ENCODE measurements at regions not wholly inside any gene's neighbourhood (a gene's known extent, or its start where the extent isn't known, plus 50 kb on each side); places are given as distances from the start of the nearest gene placed in this dataset.

DNA sequence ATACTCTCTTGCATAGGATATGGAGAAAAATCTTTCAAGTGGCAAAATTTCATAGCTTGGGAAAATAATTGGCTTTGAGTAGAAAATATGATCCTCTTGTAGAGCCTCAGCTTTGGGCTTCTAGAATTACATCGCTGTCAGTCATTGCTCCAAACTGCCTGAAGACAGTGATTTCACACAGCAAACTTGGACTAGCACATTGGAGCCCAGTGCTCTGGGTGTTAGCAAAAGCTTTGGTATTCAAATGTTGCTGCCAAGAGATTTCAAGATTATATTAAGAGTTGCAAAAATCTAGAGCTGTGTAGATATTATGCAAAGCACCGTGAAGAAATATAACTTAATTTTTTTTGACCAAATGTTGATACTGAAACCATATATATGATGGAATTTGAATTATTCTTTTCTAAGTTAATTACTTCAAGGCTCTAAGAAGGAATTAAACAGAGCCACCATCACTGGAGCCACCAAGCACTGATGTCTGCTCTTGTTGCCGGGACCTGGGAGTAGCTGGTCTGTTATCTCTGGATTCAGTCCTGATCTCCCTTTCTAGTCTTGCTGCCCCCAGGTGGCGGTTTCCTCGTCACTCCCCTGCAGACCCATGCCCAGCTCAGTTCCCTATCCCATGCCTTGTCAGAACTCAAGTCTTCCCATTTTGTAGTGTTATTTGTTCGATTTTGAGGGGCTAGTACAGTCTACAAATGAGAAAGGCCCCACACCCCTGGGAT, 260.7 kb upstream of the SFRP2 start:
- no peaks in the 10 kb centered on the region for H3K4me1 ChIP-seq (ENCODE audit: control insufficient read depth, insufficient read depth, low read length)
- H3K9ac ChIP-seq (ENCODE audit: low read depth, low read length): no peak overlapping the region
- peaks cover 9% of the 10 kb centered on the region for H3K9me3 ChIP-seq (ENCODE audit: control insufficient read depth, insufficient read depth, low read length)
- H3K27me3 ChIP-seq (ENCODE audit: control insufficient read depth, insufficient read depth, low read length): no peaks in the 10 kb centered on the region
- no peaks in the 10 kb centered on the region for H3K36me3 ChIP-seq (ENCODE audit: control insufficient read depth, insufficient read depth, low read length)
- no peak overlapping the region for H3K27ac ChIP-seq (ENCODE audit: low read depth, low read length)
- no peak overlapping the region for H3K4me3 ChIP-seq (ENCODE audit: low read depth, low read length)

DNA sequence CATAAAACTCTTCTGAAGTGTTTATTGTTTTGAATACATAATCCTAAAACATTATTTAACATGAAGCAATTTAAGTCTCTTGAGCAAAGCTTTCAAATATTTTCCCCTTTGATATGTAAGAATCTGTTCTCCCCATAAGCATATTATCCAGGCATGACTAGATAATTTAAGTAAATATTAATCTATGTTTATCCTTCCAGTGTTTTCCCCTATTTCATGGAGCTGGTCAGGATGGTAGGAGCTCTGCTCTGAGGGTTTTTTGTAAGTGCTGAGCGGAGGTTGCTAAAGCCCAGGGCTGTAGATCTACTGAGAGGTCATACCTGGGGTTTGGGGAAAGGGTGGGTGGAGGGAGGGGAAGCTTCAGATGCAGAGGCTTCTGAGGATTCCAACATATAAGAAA, 258.9 kb upstream of the SFRP2 start:
- Histone ChIP-seq H3K9me3 (ENCODE audit: control insufficient read depth, insufficient read depth, low read length) (no peaks in the 10 kb centered on the region), H3K27me3 (ENCODE audit: control insufficient read depth, insufficient read depth, low read length) (no peaks in the 10 kb centered on the region), H3K36me3 (ENCODE audit: control insufficient read depth, insufficient read depth, low read length) (no peaks in the 10 kb centered on the region), H3K9ac (ENCODE audit: low read depth, low read length) (no peak overlapping the region), H3K27ac (ENCODE audit: low read depth, low read length) (no peak overlapping the region), H3K4me3 (ENCODE audit: low read depth, low read length) (no peak overlapping the region), H3K4me1 (ENCODE audit: control insufficient read depth, insufficient read depth, low read length) (no peaks in the 10 kb centered on the region)

DNA sequence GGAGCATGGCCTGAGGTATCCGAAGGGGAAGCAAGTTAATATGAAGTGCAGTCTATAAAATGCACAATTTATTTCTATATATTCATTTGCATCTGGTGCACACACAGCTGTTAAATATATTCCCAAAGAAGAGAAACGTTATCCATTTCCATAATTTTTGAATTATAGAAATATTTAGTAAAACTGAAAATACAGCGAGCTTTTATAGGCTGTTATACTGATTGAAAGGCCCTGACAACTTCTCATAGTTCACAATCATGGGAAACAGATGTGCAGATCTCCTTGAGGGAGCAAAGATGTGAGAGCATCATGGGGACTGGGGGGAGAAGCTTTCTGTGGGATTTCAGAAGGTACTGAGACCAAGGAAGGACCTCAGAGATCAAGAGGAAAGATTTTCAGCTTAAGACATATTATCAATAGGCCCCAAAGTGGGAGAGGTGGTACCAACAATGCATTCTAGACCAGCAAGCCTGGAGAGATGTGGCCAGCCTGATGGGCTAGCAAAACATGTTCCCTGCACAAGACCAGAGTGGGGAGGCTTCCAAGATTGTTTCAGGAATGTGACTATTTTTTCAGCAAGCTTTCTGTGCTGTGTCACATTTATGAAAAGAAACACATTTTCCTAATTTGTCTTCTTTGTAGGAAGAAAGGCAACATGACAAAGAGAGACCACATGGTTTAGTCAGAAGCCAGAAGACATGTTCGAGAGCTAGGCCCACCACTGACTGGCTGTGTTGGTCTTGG, 256.0 kb upstream of the SFRP2 start:
- Histone ChIP-seq H3K9me3 (ENCODE audit: control insufficient read depth, insufficient read depth, low read length) (no peaks in the 10 kb centered on the region), H3K4me1 (ENCODE audit: control insufficient read depth, insufficient read depth, low read length) (no peaks in the 10 kb centered on the region), H3K27me3 (ENCODE audit: control insufficient read depth, insufficient read depth, low read length) (no peaks in the 10 kb centered on the region), H3K27ac (ENCODE audit: low read depth, low read length) (no peak overlapping the region), H3K36me3 (ENCODE audit: control insufficient read depth, insufficient read depth, low read length) (no peaks in the 10 kb centered on the region), H3K4me3 (ENCODE audit: low read depth, low read length) (no peak overlapping the region), H3K9ac (ENCODE audit: low read depth, low read length) (no peak overlapping the region)

DNA sequence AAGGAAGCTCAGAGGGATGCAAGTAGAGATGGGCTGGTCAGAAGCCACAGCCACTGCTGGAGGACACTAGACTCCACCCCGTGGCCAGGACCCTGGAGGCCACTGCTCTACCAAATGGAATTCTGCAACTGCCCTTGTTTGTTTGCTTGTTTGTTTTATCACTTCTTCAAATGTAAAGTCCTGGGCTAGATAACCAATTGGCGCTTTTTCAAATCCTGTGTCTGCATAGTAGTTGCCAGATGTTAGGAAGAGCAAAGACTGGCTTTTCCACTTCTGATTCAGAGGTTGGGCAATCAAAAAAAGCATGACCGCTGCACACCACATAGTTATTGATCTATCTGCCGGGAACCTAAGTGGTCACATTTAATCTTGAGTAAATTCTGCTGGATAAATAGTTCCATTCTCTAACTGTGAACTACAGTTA, 255.2 kb upstream of the SFRP2 start:
- Histone ChIP-seq H3K9me3 (ENCODE audit: control insufficient read depth, insufficient read depth, low read length) (no peaks in the 10 kb centered on the region), H3K4me1 (ENCODE audit: control insufficient read depth, insufficient read depth, low read length) (no peaks in the 10 kb centered on the region), H3K27ac (ENCODE audit: low read depth, low read length) (no peak overlapping the region), H3K4me3 (ENCODE audit: low read depth, low read length) (no peak overlapping the region), H3K27me3 (ENCODE audit: control insufficient read depth, insufficient read depth, low read length) (no peaks in the 10 kb centered on the region), H3K9ac (ENCODE audit: low read depth, low read length) (no peak overlapping the region), H3K36me3 (ENCODE audit: control insufficient read depth, insufficient read depth, low read length) (no peaks in the 10 kb centered on the region)

DNA sequence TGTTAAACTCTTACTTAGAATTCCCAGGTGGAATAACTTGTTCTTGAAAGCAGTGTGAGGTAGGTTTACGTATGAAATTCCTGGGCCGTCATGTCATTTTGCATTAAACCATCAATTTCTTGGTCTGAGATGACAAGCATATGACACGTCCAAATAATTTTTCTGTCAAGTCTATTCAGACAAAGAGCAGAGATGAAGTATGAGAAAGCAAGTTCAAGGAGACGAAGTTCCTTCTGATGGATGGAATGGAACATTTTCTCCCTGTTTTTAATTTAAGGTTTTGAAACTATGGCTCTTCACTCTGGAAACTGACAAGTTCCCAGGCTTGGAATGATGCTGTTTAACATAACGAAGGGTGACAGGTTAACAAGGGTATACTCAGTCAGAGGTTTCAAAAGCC, 252.8 kb upstream of the SFRP2 start:
- H3K27ac ChIP-seq (ENCODE audit: low read depth, low read length): no peak overlapping the region

DNA sequence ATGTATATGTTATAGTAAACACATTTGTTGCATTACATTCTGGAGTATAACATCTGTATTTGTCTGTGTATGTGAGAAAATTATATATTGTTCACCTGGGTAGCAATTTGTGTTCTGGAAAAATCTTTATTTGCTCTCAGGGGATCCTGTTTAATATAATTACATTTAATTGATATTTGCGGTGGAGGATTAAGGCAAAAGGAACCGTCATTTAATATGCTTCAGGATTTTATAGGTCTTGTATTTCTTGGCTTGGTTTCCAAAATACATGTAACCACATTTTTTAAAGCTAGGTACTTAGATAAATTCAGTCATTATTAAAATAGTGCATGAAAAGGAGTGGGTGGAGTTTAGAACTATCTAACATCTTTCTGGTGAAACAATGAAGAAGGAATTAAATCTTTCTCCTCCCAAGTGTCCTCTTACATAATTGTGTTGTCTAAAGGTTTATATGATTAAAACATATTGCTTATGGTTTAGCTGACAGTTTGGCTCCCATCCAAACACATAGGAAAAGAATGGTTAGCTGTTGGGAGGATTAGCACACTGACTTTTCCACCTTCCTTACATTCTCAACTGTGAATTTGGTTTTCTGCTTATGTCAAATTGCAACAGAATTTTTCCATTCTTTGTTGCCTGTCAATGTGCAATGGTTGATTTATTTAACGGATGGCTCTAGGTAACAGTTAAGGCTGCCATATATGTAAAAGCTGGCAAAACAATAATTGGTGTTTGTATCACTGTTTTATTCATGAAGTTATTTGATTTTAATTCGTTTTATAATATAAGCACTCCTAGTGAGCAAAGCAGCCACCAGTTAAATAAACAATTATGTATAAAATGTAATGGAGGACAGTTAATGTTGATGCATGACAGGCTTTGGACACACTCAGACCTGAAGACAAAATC, 250.8 kb upstream of the SFRP2 start:
- Histone ChIP-seq H3K4me1 (ENCODE audit: control insufficient read depth, insufficient read depth, low read length) (no peaks in the 10 kb centered on the region), H3K27ac (ENCODE audit: low read depth, low read length) (no peak overlapping the region), H3K4me3 (ENCODE audit: low read depth, low read length) (no peak overlapping the region), H3K36me3 (ENCODE audit: control insufficient read depth, insufficient read depth, low read length) (no peaks in the 10 kb centered on the region), H3K9ac (ENCODE audit: low read depth, low read length) (no peak overlapping the region), H3K9me3 (ENCODE audit: control insufficient read depth, insufficient read depth, low read length) (no peaks in the 10 kb centered on the region), H3K27me3 (ENCODE audit: control insufficient read depth, insufficient read depth, low read length) (no peaks in the 10 kb centered on the region)

More for the DNA sequence above, 252.8 kb upstream of the SFRP2 start:
- H3K9ac ChIP-seq (ENCODE audit: low read depth, low read length): no peak overlapping the region
- no peak overlapping the region for H3K4me3 ChIP-seq (ENCODE audit: low read depth, low read length)
- no peaks in the 10 kb centered on the region for H3K27me3 ChIP-seq (ENCODE audit: control insufficient read depth, insufficient read depth, low read length)
- no peaks in the 10 kb centered on the region for H3K4me1 ChIP-seq (ENCODE audit: control insufficient read depth, insufficient read depth, low read length)
- H3K36me3 ChIP-seq (ENCODE audit: control insufficient read depth, insufficient read depth, low read length): no peaks in the 10 kb centered on the region
- H3K9me3 ChIP-seq (ENCODE audit: control insufficient read depth, insufficient read depth, low read length): no peaks in the 10 kb centered on the region

DNA sequence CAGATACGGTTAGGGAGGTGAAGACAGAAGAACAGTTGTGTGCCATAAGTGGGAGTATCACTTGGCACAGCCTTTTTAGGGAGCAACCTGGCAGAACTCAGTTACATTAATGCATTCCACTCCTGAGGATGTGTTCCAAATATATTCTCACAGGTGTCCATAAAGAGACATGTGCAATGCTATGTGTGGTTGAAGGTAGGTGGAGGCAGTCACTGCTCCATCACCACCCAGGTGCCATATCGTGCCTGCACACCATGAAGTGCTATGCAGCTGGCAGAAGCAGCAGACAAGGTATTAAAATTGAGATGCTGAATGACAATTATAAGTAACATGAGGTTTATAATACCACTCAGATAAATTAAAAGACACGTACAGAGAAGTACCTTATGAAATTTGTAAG, 248.0 kb upstream of the SFRP2 start:
- Histone ChIP-seq H3K4me3 (ENCODE audit: low read depth, low read length) (no peak overlapping the region), H3K9me3 (ENCODE audit: control insufficient read depth, insufficient read depth, low read length) (no peaks in the 10 kb centered on the region), H3K27me3 (ENCODE audit: control insufficient read depth, insufficient read depth, low read length) (no peaks in the 10 kb centered on the region), H3K9ac (ENCODE audit: low read depth, low read length) (no peak overlapping the region), H3K27ac (ENCODE audit: low read depth, low read length) (no peak overlapping the region), H3K4me1 (ENCODE audit: control insufficient read depth, insufficient read depth, low read length) (no peaks in the 10 kb centered on the region), H3K36me3 (ENCODE audit: control insufficient read depth, insufficient read depth, low read length) (no peaks in the 10 kb centered on the region)

DNA sequence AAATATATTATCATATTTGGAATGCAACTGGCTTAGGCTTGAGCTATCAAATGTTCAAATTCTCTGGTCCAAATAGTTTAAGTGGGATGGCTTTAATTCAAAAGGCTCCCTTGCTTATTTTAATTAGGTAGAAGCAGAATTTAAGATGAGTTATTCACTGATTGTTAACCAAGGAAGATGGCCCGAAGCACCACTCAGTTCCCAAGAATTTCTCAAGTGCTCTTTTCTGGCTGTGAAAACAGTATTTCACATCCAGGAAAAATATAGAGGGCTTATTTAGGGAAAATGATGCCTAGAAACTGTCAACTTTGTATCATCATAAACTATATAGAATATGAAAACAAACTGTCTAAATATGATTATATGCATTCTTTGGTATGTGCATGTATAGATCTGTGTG, 246.5 kb upstream of the SFRP2 start:
- H3K27ac ChIP-seq (ENCODE audit: low read depth, low read length): no peak overlapping the region
- H3K9ac ChIP-seq (ENCODE audit: low read depth, low read length): no peak overlapping the region
- H3K27me3 ChIP-seq (ENCODE audit: control insufficient read depth, insufficient read depth, low read length): no peaks in the 10 kb centered on the region
- H3K4me1 ChIP-seq (ENCODE audit: control insufficient read depth, insufficient read depth, low read length): peaks cover 6% of the 10 kb centered on the region
- H3K4me3 ChIP-seq (ENCODE audit: low read depth, low read length): no peak overlapping the region
- H3K36me3 ChIP-seq (ENCODE audit: control insufficient read depth, insufficient read depth, low read length): no peaks in the 10 kb centered on the region
- no peaks in the 10 kb centered on the region for H3K9me3 ChIP-seq (ENCODE audit: control insufficient read depth, insufficient read depth, low read length)

DNA sequence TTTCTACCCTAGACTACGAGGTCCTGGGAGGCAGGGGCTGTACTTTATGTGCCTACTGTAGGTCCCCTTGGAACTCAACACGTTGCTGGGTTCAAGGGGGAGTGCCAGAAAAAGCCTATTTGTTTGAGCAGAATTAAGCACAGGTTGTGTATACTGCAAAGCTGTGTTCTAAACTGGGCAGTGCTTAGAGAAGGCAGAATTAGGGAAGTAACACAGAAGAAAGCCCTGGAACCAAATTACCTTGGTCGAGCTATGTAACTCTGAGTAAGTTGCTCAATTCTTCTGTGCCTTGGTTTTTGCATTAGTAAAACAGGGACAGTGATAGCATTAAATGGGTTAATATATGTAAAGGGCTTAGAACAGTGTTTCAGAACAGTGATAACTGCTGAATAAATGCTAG, 245.0 kb upstream of the SFRP2 start:
- Histone ChIP-seq H3K9me3 (ENCODE audit: control insufficient read depth, insufficient read depth, low read length) (no peaks in the 10 kb centered on the region), H3K9ac (ENCODE audit: low read depth, low read length) (no peak overlapping the region), H3K27ac (ENCODE audit: low read depth, low read length) (no peak overlapping the region), H3K4me1 (ENCODE audit: control insufficient read depth, insufficient read depth, low read length) (peaks cover 20% of the 10 kb centered on the region), H3K36me3 (ENCODE audit: control insufficient read depth, insufficient read depth, low read length) (no peaks in the 10 kb centered on the region), H3K27me3 (ENCODE audit: control insufficient read depth, insufficient read depth, low read length) (no peaks in the 10 kb centered on the region), H3K4me3 (ENCODE audit: low read depth, low read length) (no peak overlapping the region)

DNA sequence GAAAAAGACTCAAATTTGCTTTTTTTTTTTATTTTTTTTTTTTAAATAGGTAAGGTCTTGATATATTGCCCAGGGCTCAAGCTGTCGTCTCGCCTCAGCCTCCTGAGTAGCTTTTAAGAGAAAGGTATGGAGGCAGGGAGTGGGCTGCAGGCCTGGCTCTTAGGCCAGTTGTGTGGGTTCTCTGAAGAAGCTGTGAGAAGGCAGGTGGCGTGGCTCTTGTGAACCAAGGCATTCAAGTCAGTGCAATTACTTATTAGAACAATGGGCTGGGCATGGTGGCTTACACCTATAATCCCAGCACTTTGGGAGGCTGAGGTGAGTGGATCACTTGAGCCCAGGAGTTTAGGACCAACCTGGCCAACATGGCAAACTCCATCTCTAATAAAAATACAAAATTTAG, 244.0 kb upstream of the SFRP2 start:
- no peak overlapping the region for H3K4me3 ChIP-seq (ENCODE audit: low read depth, low read length)
- peaks cover 20% of the 10 kb centered on the region for H3K4me1 ChIP-seq (ENCODE audit: control insufficient read depth, insufficient read depth, low read length)
- H3K9me3 ChIP-seq (ENCODE audit: control insufficient read depth, insufficient read depth, low read length): no peaks in the 10 kb centered on the region
- H3K9ac ChIP-seq (ENCODE audit: low read depth, low read length): no peak overlapping the region
- H3K27me3 ChIP-seq (ENCODE audit: control insufficient read depth, insufficient read depth, low read length): no peaks in the 10 kb centered on the region
- H3K36me3 ChIP-seq (ENCODE audit: control insufficient read depth, insufficient read depth, low read length): no peaks in the 10 kb centered on the region
- no peak overlapping the region for H3K27ac ChIP-seq (ENCODE audit: low read depth, low read length)

DNA sequence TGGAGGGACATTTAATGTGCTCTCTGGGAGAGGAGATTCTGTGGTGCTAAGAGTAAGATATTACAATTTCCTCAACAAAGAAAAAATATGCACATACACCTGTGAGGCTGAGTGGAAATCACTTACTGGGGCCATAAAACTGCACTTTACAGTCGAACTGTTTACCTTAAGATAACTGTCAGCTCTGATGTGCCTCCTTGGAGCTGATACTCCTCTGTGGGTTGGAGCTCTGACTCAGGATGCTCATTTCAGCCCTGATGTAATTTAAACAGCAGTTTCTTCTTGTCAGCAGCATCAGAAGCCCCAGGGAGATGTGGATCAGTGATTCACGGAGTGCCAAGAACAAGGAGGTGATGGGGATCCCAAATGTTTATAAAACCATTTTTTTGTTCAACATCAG, 241.9 kb upstream of the SFRP2 start:
- Histone ChIP-seq H3K36me3 (ENCODE audit: control insufficient read depth, insufficient read depth, low read length) (no peaks in the 10 kb centered on the region), H3K9ac (ENCODE audit: low read depth, low read length) (no peak overlapping the region), H3K27me3 (ENCODE audit: control insufficient read depth, insufficient read depth, low read length) (no peaks in the 10 kb centered on the region), H3K27ac (ENCODE audit: low read depth, low read length) (no peak overlapping the region), H3K4me3 (ENCODE audit: low read depth, low read length) (no peak overlapping the region), H3K4me1 (ENCODE audit: control insufficient read depth, insufficient read depth, low read length) (peaks cover 20% of the 10 kb centered on the region), H3K9me3 (ENCODE audit: control insufficient read depth, insufficient read depth, low read length) (no peaks in the 10 kb centered on the region)
